Stromal cell of bone marrow (primary cell): ENCODE measurements at regions not wholly inside any gene's neighbourhood (a gene's known extent, or its start where the extent isn't known, plus 50 kb on each side); places are given as distances from the start of the nearest gene placed in this dataset.

Experiments used
- DNase-seq: peaks from one replicate; pipeline ENCODE4 v3.0.0-alpha.2; 2012; ENCODE audit warnings: low read depth

- DNase-seq: peak; percentile 31
These were observed 106.6 kb upstream of the SHH start for GRCh38 chr7:155918720-155919390.

DNA sequence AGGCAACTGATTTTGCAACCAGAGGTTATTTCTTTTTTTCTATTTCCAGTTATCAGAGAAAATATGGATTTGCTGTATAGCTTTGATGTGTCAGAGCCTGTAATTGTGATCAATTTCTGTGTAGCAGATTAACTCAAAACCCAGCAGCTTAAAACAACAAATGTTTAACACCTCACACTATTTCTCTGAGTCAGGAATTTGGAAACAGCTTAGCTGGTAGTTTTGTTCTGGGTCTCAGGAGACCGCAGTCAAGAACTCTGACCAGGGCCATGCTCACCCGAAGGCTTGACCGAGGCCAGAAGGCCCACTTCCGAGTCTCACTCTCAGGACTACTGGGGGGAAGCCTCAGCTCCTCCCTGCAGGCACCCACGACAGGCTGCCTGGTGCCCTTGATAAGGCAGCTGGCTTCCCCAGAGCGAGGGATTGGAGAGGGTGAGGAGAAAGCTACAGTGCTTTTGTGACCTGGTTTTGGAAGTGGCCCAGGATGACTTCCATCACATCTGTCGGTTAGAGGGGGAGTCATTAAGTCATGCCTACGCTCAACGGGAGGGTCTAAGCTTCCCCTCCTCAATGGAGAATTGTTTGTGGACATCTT is 105.7 kb upstream of the SHH start:
- DNase-seq: no peak

- no peak for DNase-seq
These were observed 104.8 kb upstream of the SHH start for GRCh38 chr7:155916926-155917655.

DNA sequence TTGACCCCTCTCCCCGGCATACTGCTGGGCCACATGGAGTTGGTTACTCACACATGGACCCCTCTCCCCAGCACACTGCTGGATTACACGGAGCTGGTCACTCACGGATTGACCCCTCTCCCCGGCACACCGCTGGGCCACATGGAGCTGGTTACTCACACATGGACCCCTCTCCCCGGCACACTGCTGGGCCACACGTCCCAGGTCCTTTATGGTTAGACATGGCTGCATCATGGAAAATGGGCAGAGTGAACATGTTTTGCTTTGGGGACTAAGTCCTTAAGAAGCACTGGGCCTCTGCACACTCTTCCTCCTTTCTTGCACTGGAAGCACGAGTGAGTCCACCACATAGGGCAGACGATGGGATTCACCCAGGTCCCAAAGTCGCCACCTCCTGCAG is 102.1 kb upstream of the SHH start:
- no peak for DNase-seq

GRCh38 chr7:155913719-155914118 is 101.5 kb upstream of the SHH start:
- no peak for DNase-seq

DNA sequence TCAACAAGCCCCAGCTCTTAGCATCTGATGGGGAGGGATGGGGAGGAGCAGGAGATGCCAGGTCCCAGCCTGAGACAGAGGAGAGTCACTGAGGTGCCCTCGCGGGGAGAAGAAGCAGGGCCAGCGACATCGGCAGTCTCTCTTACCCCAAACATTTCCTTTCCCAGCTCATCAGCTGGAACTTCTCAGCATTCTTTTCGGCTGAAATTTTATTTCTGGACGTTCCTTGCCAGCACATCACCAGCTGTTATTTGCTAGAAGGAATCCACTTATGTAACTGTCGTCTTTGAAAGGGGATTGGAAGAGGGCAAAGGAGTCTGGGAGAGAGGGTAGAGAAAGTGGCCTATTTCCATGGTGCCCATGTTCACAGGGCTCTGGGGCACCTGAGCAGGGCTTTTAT is 101.0 kb upstream of the SHH start:
- no peak for DNase-seq

DNA sequence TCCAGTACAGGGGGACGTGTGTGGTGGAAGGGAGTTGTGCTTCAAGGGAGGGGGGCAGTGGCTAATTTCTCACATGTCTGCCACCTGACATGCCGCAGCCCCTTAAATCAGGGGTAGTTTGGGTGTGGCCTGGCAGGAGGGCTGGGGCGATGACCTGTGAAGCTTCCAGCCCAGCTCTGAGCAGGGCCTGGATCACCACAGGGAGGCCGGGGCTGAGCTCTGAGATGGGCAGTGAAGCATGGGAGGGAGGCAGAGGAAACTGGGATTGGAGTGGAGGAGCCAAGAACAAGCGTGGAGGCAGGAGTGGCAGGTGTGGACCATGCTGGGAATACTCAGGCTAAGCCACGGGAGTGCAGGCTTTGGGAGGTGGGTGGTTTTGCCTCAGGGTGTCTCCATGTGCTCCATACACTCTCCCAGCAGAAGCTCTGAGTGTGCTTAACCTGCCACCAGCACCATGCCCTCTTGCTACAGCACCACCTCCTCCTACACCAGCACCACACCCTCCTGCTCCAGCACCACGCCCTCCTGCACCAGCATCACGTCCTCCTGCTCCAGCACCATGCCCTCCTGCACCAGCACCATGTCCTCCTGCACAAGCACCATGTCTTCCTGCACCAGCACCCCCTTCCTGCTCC is 99.3 kb upstream of the SHH start:
- DNase-seq: no peak

GRCh38 chr7:155908385-155908784 is 96.1 kb upstream of the SHH start:
- DNase-seq: no peak

- DNase-seq: no peak
These were observed 95.4 kb upstream of the SHH start for GRCh38 chr7:155907450-155908200.

DNA sequence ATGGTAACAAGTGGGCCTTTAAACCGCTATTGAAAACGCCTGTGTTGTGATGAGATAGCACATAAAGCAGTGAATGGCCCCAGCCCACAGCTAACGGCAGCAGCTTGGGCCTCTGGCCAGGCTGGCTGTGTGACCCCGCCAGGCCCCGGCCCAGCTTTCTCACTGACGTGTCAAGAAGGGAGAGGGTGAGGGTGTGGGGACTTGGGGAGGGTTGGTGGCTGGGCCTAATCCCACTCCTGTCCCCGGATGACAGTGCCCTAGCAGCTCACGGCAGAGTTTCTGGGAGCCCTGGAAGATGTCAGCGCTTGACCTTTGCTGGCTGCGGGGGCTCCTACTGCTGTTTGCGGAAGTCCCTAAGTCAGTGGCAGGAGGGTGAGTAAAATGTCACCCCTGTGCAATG is 88.9 kb upstream of the SHH start:
- no peak for DNase-seq

DNA sequence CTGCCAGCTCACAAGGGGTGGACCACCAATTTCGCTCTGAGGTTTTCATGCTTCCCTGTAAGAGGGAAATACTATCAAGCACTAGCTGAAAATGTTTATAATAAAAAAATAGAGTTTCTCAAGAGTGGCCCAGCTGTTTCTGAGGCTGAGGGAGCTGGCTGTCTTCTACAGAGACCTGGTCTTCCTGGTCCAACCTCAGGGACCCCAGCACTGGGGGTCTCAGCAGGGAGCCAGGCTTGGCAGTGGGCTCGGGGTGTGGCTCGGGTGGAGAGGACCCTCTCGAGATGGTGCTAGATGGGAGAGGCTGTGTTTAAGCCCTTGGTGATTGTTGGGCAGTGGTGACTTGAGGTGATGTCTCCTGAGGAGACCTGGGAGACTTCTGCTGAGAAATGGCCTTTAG is 87.3 kb upstream of the SHH start:
- no peak for DNase-seq

DNA sequence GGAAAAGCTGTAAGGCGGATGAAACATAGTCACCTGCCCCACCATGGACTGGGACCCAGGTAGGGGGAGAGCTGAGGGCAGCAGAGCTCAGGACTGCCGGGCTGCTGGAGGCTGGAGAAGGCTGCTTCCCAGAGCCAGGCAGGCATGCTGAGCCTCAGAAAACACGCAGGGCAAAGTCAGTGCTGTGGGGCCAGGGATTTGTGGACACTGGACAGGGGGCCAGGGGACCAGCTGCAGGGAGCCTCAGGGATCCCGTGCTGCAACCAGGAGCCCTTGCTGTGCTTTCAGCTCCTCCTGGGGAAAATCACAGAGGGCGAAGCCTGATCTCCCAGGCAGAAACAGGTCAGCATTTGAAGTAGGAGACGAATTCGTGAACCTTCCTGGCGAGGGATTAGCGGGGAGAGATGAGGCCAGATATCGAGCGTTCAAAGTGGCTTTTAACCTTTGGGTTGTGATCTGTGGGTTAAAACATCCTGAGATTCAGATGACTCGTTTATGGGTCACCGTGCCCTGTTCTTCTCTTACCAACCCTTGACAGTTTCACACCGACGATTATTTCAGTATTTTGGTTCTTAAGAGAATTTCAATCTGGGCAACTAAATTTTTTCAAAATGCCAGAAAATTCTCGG is 85.6 kb upstream of the SHH start:
- DNase-seq: no peak

DNA sequence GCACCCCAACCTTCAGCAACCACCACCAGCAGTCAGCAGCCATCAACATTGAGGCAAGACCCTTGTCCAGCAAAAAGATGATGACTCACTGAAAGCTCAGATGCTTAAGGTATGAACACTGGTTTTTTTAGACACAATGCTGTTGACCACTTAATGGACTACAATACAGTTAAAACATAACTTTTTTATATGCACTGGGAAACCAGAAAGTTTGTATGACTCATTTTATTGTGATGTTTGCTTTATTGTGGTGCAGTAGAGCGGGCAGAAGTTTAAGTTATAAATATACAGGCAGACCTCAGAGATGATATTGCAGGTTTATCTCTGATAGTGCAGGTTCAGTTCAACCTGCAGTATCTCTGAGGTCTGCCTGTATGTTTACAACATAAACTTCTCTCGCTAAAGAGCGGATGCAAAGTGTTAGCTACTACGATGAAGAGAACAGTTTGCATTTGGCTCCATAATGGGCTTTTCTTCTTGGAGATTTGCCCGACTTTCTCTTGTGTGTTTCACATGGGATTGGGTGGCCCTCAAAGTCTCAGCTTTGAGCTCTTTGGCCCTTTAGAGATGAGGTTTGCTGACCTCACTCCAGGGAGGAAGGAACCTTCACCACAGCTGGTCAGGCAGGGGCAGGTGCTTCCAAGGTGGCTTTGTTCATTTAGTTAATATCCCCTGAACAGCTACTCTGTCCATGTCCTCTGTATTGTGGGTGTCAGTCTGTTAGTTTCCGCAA is 84.4 kb upstream of the SHH start:
- no peak for DNase-seq

DNA sequence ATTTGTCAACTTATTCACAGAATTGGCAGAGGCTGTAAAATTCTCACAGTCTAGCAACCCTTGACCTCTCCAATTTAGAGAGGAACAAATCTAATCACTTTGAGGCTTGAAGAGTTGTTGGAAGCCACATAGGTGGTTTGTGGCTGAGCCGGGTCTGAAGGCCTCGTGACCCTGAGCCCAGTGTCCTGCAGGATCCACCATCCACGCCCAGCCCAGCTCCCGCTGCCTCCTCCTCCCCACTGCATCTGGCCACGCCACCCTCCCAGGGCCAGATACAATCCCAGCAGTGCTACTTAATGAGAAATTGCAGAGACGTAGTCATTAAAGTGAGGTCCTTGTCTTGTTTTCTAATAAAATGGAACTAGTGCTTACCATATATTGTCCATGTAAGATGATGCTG is 81.4 kb upstream of the SHH start:
- no peak for DNase-seq

DNA sequence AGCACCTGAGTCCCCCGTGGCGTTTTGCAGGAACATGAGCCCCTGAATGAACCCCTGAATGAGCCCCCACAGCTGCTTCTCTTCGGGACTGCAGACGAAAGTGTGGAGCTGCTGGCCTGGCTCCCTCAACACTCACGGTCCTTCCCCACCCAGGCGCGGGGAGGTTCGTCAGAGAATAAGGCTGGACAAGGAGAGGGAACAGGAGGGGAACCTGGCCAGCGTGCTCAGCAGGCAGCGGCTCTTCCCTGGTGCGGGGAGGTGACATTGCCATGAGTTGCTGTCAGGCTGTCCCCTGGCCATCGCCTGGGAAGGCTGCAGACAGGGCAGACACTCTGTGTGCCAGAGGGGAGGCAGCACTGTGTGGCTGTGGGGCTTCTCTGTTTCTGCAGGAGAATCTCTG is 80.9 kb upstream of the SHH start:
- DNase-seq: no peak

- DNase-seq: no peak
These were observed 77.6 kb upstream of the SHH start for GRCh38 chr7:155889636-155890511.

GRCh38 chr7:155887174-155887525 is 74.9 kb upstream of the SHH start:
- no peak for DNase-seq

GRCh38 chr7:155886391-155887173 is 74.3 kb upstream of the SHH start:
- DNase-seq: no peak
